Endothelial cell (in vitro differentiated cells): ENCODE measurements at regions not wholly inside any gene's neighbourhood (a gene's known extent, or its start where the extent isn't known, plus 50 kb on each side); places are given as distances from the start of the nearest gene placed in this dataset. TPM values are rescaled to one million over a fixed set of nuclear protein-coding genes. Genes with fewer than 3 reads are reported as not detected.

Experiments used
- DNase-seq: peaks from one replicate; pipeline ENCODE4 v3.0.0; 2021; ENCODE audit warnings: low spot score
- H3K27ac Mint-ChIP-seq: one replicate; pipeline ENCODE4 v1.8.0; 2021; ENCODE audit warnings: mixed read lengths, inconsistent platforms; ENCODE audit not compliant: unreplicated experiment
- H3K27me3 Mint-ChIP-seq: one replicate; pipeline ENCODE4 v1.8.0; 2021; ENCODE audit warnings: mild to moderate bottlenecking, moderate library complexity, mixed read lengths, inconsistent platforms; ENCODE audit not compliant: unreplicated experiment
- H3K36me3 Mint-ChIP-seq: one replicate; pipeline ENCODE4 v1.8.0; 2021; ENCODE audit warnings: mild to moderate bottlenecking, low read depth, mixed read lengths, inconsistent platforms; ENCODE audit not compliant: unreplicated experiment
- H3K4me1 Mint-ChIP-seq: one replicate; pipeline ENCODE4 v1.8.0; 2021; ENCODE audit warnings: mild to moderate bottlenecking, mixed read lengths, inconsistent platforms; ENCODE audit not compliant: unreplicated experiment
- H3K4me3 Mint-ChIP-seq: one replicate; pipeline ENCODE4 v1.8.0; 2021; ENCODE audit warnings: mild to moderate bottlenecking, mixed read lengths, inconsistent platforms; ENCODE audit not compliant: unreplicated experiment
- H3K9me3 Mint-ChIP-seq: one replicate; pipeline ENCODE4 v1.8.0; 2021; ENCODE audit warnings: mixed read lengths, inconsistent platforms; ENCODE audit not compliant: unreplicated experiment
- CTCF ChIP-seq: fragments of 200-600 bp; sonication (generic); IDR thresholded peaks from one replicate; pipeline ENCODE4 v1.5.0; 2021; ENCODE audit warnings: antibody characterized with exemption; ENCODE audit not compliant: unreplicated experiment
- microRNA-seq: library from miRNA; unstranded; fragments of <30 nt; microRNA quantifications from one replicate; pipeline ENCODE4, GENCODE V29; 2020; ENCODE audit not compliant: unreplicated experiment

- Mint-ChIP-seq H3K4me1 (no peaks in the 10 kb centered on the region), H3K9me3 (no peaks in the 10 kb centered on the region), H3K36me3 (no peaks in the 10 kb centered on the region), H3K4me3 (no peak overlapping the region), H3K27ac (no peak overlapping the region), H3K27me3 (no peaks in the 10 kb centered on the region)
- no peak for TF ChIP-seq CTCF
- DNase-seq: no peak
Measured at GRCh38 chr7:18444826-18445225, 50.7 kb upstream of the HDAC9 start.

- no peaks in the 10 kb centered on the region for H3K27me3 Mint-ChIP-seq
- H3K36me3 Mint-ChIP-seq: no peaks in the 10 kb centered on the region
- no peak overlapping the region for H3K4me3 Mint-ChIP-seq
- H3K9me3 Mint-ChIP-seq: no peaks in the 10 kb centered on the region
- no peak for DNase-seq
- TF ChIP-seq CTCF: no peak
- no peak overlapping the region for H3K27ac Mint-ChIP-seq
- no peaks in the 10 kb centered on the region for H3K4me1 Mint-ChIP-seq
Measured at GRCh38 chr7:18445483-18445882, 50.1 kb upstream of the HDAC9 start.

Small RNA genes lying in the stretch of these regions (microRNA-seq; reads per million reads assigned to microRNA genes)
- gene MIR1302-6: not detected
